ENCODE measurements at regions not wholly inside any gene's neighbourhood (a gene's known extent, or its start where the extent isn't known, plus 50 kb on each side); places are given as distances from the start of the nearest gene placed in this dataset.

GRCh38 chr10:28796606-28797512 is 119.5 kb downstream of the BAMBI start:
- TF ChIP-seq CTCF (IDR thresholded peaks at IDR 0.05; ENCODE audit: low read length), result no peak
- TF ChIP-seq EZH2 (optimal IDR thresholded peaks at IDR 0.05; ENCODE audit: low read depth, low read length), result no peak
- TF ChIP-seq EZH2phosphoT487 (IDR thresholded peaks at IDR 0.05; ENCODE audit: low read length), result no peak
